K562 (cell line): ENCODE measurements at regions not wholly inside any gene's neighbourhood (a gene's known extent, or its start where the extent isn't known, plus 50 kb on each side); places are given as distances from the start of the nearest gene placed in this dataset.

Experiments
- CEBPG ChIP-seq, 3 experiments: fragments of 200-800 bp in 1 of 3; sonication (Bioruptor generic) in 1 of 3; sonication (generic) in 1 of 3; formaldehyde crosslinking in 1 of 3; IDR thresholded peaks in 2 of 3; conservative IDR thresholded peaks in 1 of 3; 2 replicates each; pipeline versions ENCODE4 v1.6.1 to v1.8.0; 2016 to 2022; ENCODE audit warnings: missing compliant biosample characterization in 2 of 3, missing genetic modification characterization in 2 of 3, mild to moderate bottlenecking in 1 of 3, missing genetic modification reagents in 1 of 3
- DEAF1 ChIP-seq: fragments of 450-650 bp; formaldehyde crosslinking; IDR thresholded peaks from 2 replicates; pipeline ENCODE4 v1.4.0; 2020; ENCODE audit warnings: mild to moderate bottlenecking, moderate library complexity
- ERF ChIP-seq: fragments of 450-650 bp; formaldehyde crosslinking; IDR thresholded peaks from 2 replicates; pipeline ENCODE4 v1.4.0; 2020; ENCODE audit warnings: mild to moderate bottlenecking, mixed read lengths
- ESRRB ChIP-seq: fragments of 250-450 bp; sonication (Bioruptor Pico); IDR thresholded peaks from 2 replicates; pipeline ENCODE4 v1.5.0; 2020; ENCODE audit warnings: mild to moderate bottlenecking, moderate library complexity, borderline replicate concordance
- ID3 ChIP-seq, 2 experiments: fragments of 250-450 bp in 1 of 2; fragments of 450-650 bp in 1 of 2; sonication (Bioruptor Pico) in 1 of 2; IDR thresholded peaks; 2 replicates each; pipeline versions ENCODE4 v1.6.1 to v1.8.0; 2016 to 2021; ENCODE audit warnings: mild to moderate bottlenecking in 2 of 2, moderate library complexity in 2 of 2, missing compliant biosample characterization in 1 of 2, missing genetic modification characterization in 1 of 2
- IRF9 ChIP-seq: fragments of 450-650 bp; IDR thresholded peaks from 2 replicates; pipeline ENCODE4 v1.6.1; 2016; ENCODE audit warnings: missing biosample characterization, missing genetic modification characterization
- MAZ ChIP-seq, 2 experiments: fragments of 450-650 bp in 1 of 2; sonication (generic) in 1 of 2; formaldehyde crosslinking; IDR thresholded peaks in 1 of 2; conservative IDR thresholded peaks in 1 of 2; 2 replicates each; pipeline versions ENCODE4 v1.4.0 to v1.5.0; 2020; ENCODE audit warnings: mild to moderate bottlenecking in 1 of 2, missing genetic modification reagents in 1 of 2
- MECOM ChIP-seq: fragments of 250-450 bp; sonication (Bioruptor Pico); IDR thresholded peaks from 2 replicates; pipeline ENCODE4 v1.8.0; 2022; ENCODE audit warnings: inconsistent platforms
- MED1 ChIP-seq: sonication (generic); formaldehyde crosslinking; IDR thresholded peaks from 2 replicates; pipeline ENCODE4 v1.8.1; 2023; ENCODE audit warnings: missing genetic modification reagents, borderline replicate concordance
- POLR2G ChIP-seq: fragments of 200-400 bp; formaldehyde crosslinking; IDR thresholded peaks from 2 replicates; pipeline ENCODE4 v1.6.1; 2017; ENCODE audit warnings: low read depth, mild to moderate bottlenecking, antibody characterized with exemption, low read length, moderate library complexity
- RFX7 ChIP-seq: fragments of 250-450 bp; sonication (Bioruptor Pico); IDR thresholded peaks from 2 replicates; pipeline ENCODE4 v1.5.1; 2021; ENCODE audit warnings: mild to moderate bottlenecking
- SIRT6 ChIP-seq: IDR thresholded peaks from one replicate; pipeline ENCODE4 v1.6.1; 2012; ENCODE audit warnings: low read depth, mild to moderate bottlenecking, control low read depth, inconsistent platforms, low read length, moderate library complexity
- SMC3 ChIP-seq: conservative IDR thresholded peaks from 2 replicates; pipeline ENCODE4 v1.6.1; 2011; ENCODE audit warnings: low read depth, low read length, improper control_type of control experiment; ENCODE audit not compliant: insufficient read depth
- TBL1XR1 ChIP-seq, 2 experiments: IDR thresholded peaks; 2 replicates each; pipeline ENCODE4 v1.6.1; 2012; ENCODE audit warnings: improper control_type of control experiment in 2 of 2, low read length in 2 of 2, mild to moderate bottlenecking in 1 of 2
- ZBTB11 ChIP-seq, 3 experiments: fragments of 200-800 bp in 1 of 3; fragments of 250-450 bp in 1 of 3; fragments of 450-650 bp in 1 of 3; sonication (Bioruptor Pico) in 1 of 3; sonication (Bioruptor generic) in 1 of 3; formaldehyde crosslinking in 1 of 3; IDR thresholded peaks; 2 replicates each; pipeline versions ENCODE4 v1.6.1 to v1.8.0; 2016 to 2022; ENCODE audit warnings: mild to moderate bottlenecking in 2 of 3, missing genetic modification characterization in 2 of 3, missing compliant biosample characterization in 1 of 3, moderate library complexity in 1 of 3
- ZNF121 ChIP-seq: sonication (generic); formaldehyde crosslinking; conservative IDR thresholded peaks from 2 replicates; pipeline ENCODE4 v1.8.0; 2022; ENCODE audit warnings: missing genetic modification reagents

- TF ChIP-seq ID3 (CRISPR knock-in tag; IDR thresholded peaks at IDR 0.05) (no peak), ID3 (tag; IDR thresholded peaks at IDR 0.05) (no peak), DEAF1 (CRISPR knock-in tag) (peak; percentile 82), ESRRB (CRISPR knock-in tag) (no peak), ZBTB11 (CRISPR knock-in tag; IDR thresholded peaks at IDR 0.05) (no peak), TBL1XR1 (IDR thresholded peaks at IDR 0.05; ENCODE audit: low read length in 2 of 2) (no peak), CEBPG (CRISPR knock-in tag; IDR thresholded peaks at IDR 0.05) (no peak), CEBPG (tag; conservative IDR thresholded peaks at IDR 0.05 in 1 of 2, IDR thresholded peaks at IDR 0.05 in 1 of 2) (0 out of 4 replicates have a peak, but pooled peaks of 1 of the 2 experiments have one; percentile 19), ZNF121 (CRISPR knock-in tag) (no peak), MECOM (no peak), MAZ (CRISPR knock-in tag; conservative IDR thresholded peaks at IDR 0.05 in 1 of 2, IDR thresholded peaks at IDR 0.05 in 1 of 2) (no peak), POLR2G (no peak), RFX7 (CRISPR knock-in tag) (no peak), ERF (CRISPR knock-in tag) (no peak), MED1 (CRISPR knock-in tag) (no peak), SMC3 (peak; percentile 29; the same call in 1 of the 2 replicates), IRF9 (no peak), SIRT6 (no peak)
These were observed 81.6 kb upstream of the PREP start (continued) for GRCh38 chr6:105484238-105485161.
